AG04450 (cell line): ENCODE measurements at regions not wholly inside any gene's neighbourhood (a gene's known extent, or its start where the extent isn't known, plus 50 kb on each side); places are given as distances from the start of the nearest gene placed in this dataset.

ENCODE experiments used
- CTCF ChIA-PET: fragments of 300-600, 350-600 bp; formaldehyde crosslinking; extraction: SDS; loops from one replicate; lab custom pipeline; 2022; ENCODE audit warnings: antibody characterized with exemption, inconsistent platforms; lab: Charles Lee
- POLR2A ChIA-PET: fragments of 350-600 bp; formaldehyde crosslinking; extraction: SDS; loops from one replicate; lab custom pipeline; 2021; ENCODE audit warnings: antibody characterized with exemption, inconsistent platforms; lab: Yijun Ruan, JAX
- DNase-seq: peaks from one replicate; pipeline ENCODE4 v3.0.0-alpha.2; 2011; ENCODE audit warnings: low read depth, low spot score
- H3K27ac ChIP-seq: one replicate; pipeline ENCODE4 v1.5.1; 2012; ENCODE audit warnings: low read depth, low read length, control low read depth
- H3K27me3 ChIP-seq: one replicate; pipeline ENCODE4 v1.6.0; 2012; ENCODE audit warnings: low read length; ENCODE audit not compliant: control insufficient read depth, insufficient read depth
- H3K4me3 ChIP-seq: 2 replicates; pipeline ENCODE4 v1.5.1; 2011; ENCODE audit warnings: mild to moderate bottlenecking, low read depth, low read length, control low read depth
- H3K9me3 ChIP-seq: 2 replicates; pipeline ENCODE4 v1.5.1; 2012; ENCODE audit warnings: low read length; ENCODE audit not compliant: control insufficient read depth, insufficient read depth
- CTCF ChIP-seq: IDR thresholded peaks from 2 replicates; pipeline ENCODE4 v1.5.1; 2011; ENCODE audit warnings: low read depth, low read length, control low read depth, inconsistent platforms

- POLR2A ChIA-PET: no interaction called here
- Histone ChIP-seq H3K9me3 (peaks cover 20% of the 10 kb centered on the region), H3K4me3 (no peak overlapping the region), H3K27ac (no peak overlapping the region), H3K27me3 (no peaks in the 10 kb centered on the region)
- DNase-seq: no peak
- CTCF ChIA-PET: no interaction called here
- TF ChIP-seq CTCF: no peak
Observed at GRCh38 chr11:97364047-97364446, 974.2 kb downstream of the JRKL start.

GRCh38 chr11:97367406-97368083 is 977.7 kb downstream of the JRKL start:
- ChIA-PET POLR2A (no interaction called here), CTCF (no interaction called here)
- no peak for TF ChIP-seq CTCF
- DNase-seq: no peak
- Histone ChIP-seq H3K4me3 (no peak overlapping the region), H3K27me3 (no peaks in the 10 kb centered on the region), H3K27ac (no peak overlapping the region), H3K9me3 (peaks cover 22% of the 10 kb centered on the region)

- Histone ChIP-seq H3K9me3 (peaks cover 4% of the 10 kb centered on the region; the same call in 1 of the 2 replicates), H3K27me3 (no peaks in the 10 kb centered on the region), H3K4me3 (no peak overlapping the region), H3K27ac (no peak overlapping the region)
- CTCF ChIA-PET: no interaction called here
- POLR2A ChIA-PET: no interaction called here
- TF ChIP-seq CTCF: no peak
- DNase-seq: no peak
Observed at GRCh38 chr11:97389270-97389669, 999.5 kb downstream of the JRKL start.

GRCh38 chr11:97398246-97398645 is 1008.4 kb downstream of the JRKL start:
- no peak for TF ChIP-seq CTCF
- DNase-seq: no peak
- Histone ChIP-seq H3K27me3 (no peaks in the 10 kb centered on the region), H3K27ac (no peak overlapping the region), H3K9me3 (peaks cover 15% of the 10 kb centered on the region), H3K4me3 (no peak overlapping the region)
- CTCF ChIA-PET: interaction anchor here (0.5 kb wide), 1 partner anchor 935 kb away, joined by 3 read pairs; no protein-coding TSS in a partner anchor
- POLR2A ChIA-PET: no interaction called here

GRCh38 chr11:97409141-97409540 is 1019.3 kb downstream of the JRKL start:
- no peak for DNase-seq
- Histone ChIP-seq H3K27ac (no peak overlapping the region), H3K9me3 (peaks cover 16% of the 10 kb centered on the region), H3K4me3 (no peak overlapping the region), H3K27me3 (no peaks in the 10 kb centered on the region)
- POLR2A ChIA-PET: no interaction called here
- CTCF ChIA-PET: no interaction called here
- no peak for TF ChIP-seq CTCF
